HepG2 (cell line): ENCODE measurements at regions not wholly inside any gene's neighbourhood (a gene's known extent, or its start where the extent isn't known, plus 50 kb on each side); places are given as distances from the start of the nearest gene placed in this dataset.

ENCODE experiments used
- ARID2 ChIP-seq: sonication (generic); formaldehyde crosslinking; IDR thresholded peaks from 2 replicates; pipeline ENCODE4 v1.8.1; 2022; ENCODE audit warnings: mild to moderate bottlenecking, missing genetic modification reagents, borderline replicate concordance
- FOXC1 ChIP-seq: sonication (generic); formaldehyde crosslinking; IDR thresholded peaks from 2 replicates; pipeline ENCODE4 v1.8.0; 2022; ENCODE audit warnings: mild to moderate bottlenecking, missing genetic modification reagents, borderline replicate concordance
- MEIS2 ChIP-seq: sonication (generic); formaldehyde crosslinking; IDR thresholded peaks from 2 replicates; pipeline ENCODE4 v1.9.0; 2021; ENCODE audit warnings: mild to moderate bottlenecking, missing genetic modification reagents
- PAX8 ChIP-seq: sonication (generic); formaldehyde crosslinking; IDR thresholded peaks from 2 replicates; pipeline ENCODE4 v1.8.0; 2022; ENCODE audit warnings: mild to moderate bottlenecking, missing genetic modification reagents, borderline replicate concordance
- PHF5A ChIP-seq: IDR thresholded peaks from one replicate; pipeline ENCODE4 v1.6.1; 2018; ENCODE audit warnings: low read depth, missing genetic modification reagents; ENCODE audit not compliant: unreplicated experiment
- SYNCRIP ChIP-seq: fragments of 200-400 bp; formaldehyde crosslinking; IDR thresholded peaks from 2 replicates; pipeline ENCODE4 v1.6.1; 2018; ENCODE audit warnings: mild to moderate bottlenecking, low read depth, low read length; ENCODE audit not compliant: insufficient read depth
- TBL1XR1 ChIP-seq: fragments of 150-350 bp; IDR thresholded peaks from 2 replicates; pipeline ENCODE4 v1.6.1; 2014; ENCODE audit warnings: borderline replicate concordance, low read length; ENCODE audit not compliant: partially characterized antibody
- TCF12 ChIP-seq, 2 experiments: fragments of 450-650 bp in 1 of 2; sonication (generic) in 1 of 2; formaldehyde crosslinking in 1 of 2; IDR thresholded peaks; 2 replicates each; pipeline versions ENCODE4 v1.6.1 to v1.8.0; 2017 to 2022; ENCODE audit warnings: antibody characterized with exemption in 1 of 2, mild to moderate bottlenecking in 1 of 2, missing genetic modification reagents in 1 of 2, moderate library complexity in 1 of 2
- ZFP90 ChIP-seq: sonication (generic); formaldehyde crosslinking; IDR thresholded peaks from 2 replicates; pipeline ENCODE4 v1.8.0; 2022; ENCODE audit warnings: missing genetic modification reagents, mild to moderate bottlenecking, inconsistent platforms, borderline replicate concordance
- ZNF234 ChIP-seq: sonication (generic); formaldehyde crosslinking; conservative IDR thresholded peaks from 2 replicates; pipeline ENCODE4 v1.5.1; 2020; ENCODE audit warnings: mild to moderate bottlenecking, missing genetic modification reagents
- ZNF235 ChIP-seq: sonication (generic); formaldehyde crosslinking; IDR thresholded peaks from 2 replicates; pipeline ENCODE4 v1.8.1; 2023; ENCODE audit warnings: mild to moderate bottlenecking, missing genetic modification reagents, borderline replicate concordance
- ZNF546 ChIP-seq: sonication (generic); formaldehyde crosslinking; conservative IDR thresholded peaks from 2 replicates; pipeline ENCODE4 v1.8.1; 2023; ENCODE audit warnings: mild to moderate bottlenecking, missing genetic modification reagents
- ZNF577 ChIP-seq: sonication (generic); formaldehyde crosslinking; IDR thresholded peaks from 2 replicates; pipeline ENCODE4 v1.4.0; 2020; ENCODE audit warnings: mild to moderate bottlenecking, low read depth, missing genetic modification reagents, borderline replicate concordance
- ZNF589 ChIP-seq: sonication (generic); formaldehyde crosslinking; conservative IDR thresholded peaks from 2 replicates; pipeline ENCODE4 v1.8.0; 2022; ENCODE audit warnings: mild to moderate bottlenecking, moderate library complexity, missing genetic modification reagents
- ZNF670 ChIP-seq: sonication (generic); formaldehyde crosslinking; IDR thresholded peaks from 2 replicates; pipeline ENCODE4 v1.8.0; 2022; ENCODE audit warnings: mild to moderate bottlenecking, missing genetic modification reagents, borderline replicate concordance
- TF ChIP-seq, protein P1 (sequence below): sonication (generic); formaldehyde crosslinking; IDR thresholded peaks from 2 replicates; pipeline ENCODE4; 2020; ENCODE audit warnings: missing genetic modification reagents, mild to moderate bottlenecking, borderline replicate concordance
- TF ChIP-seq, protein P2 (sequence below), 2 experiments: fragments of 450-650 bp in 1 of 2; sonication (generic) in 1 of 2; formaldehyde crosslinking in 1 of 2; IDR thresholded peaks; 2 replicates each; pipeline versions ENCODE4 v1.6.1 to v1.8.0; 2016 to 2022; ENCODE audit warnings: antibody characterized with exemption in 1 of 2, mild to moderate bottlenecking in 1 of 2, missing genetic modification reagents in 1 of 2

DNA sequence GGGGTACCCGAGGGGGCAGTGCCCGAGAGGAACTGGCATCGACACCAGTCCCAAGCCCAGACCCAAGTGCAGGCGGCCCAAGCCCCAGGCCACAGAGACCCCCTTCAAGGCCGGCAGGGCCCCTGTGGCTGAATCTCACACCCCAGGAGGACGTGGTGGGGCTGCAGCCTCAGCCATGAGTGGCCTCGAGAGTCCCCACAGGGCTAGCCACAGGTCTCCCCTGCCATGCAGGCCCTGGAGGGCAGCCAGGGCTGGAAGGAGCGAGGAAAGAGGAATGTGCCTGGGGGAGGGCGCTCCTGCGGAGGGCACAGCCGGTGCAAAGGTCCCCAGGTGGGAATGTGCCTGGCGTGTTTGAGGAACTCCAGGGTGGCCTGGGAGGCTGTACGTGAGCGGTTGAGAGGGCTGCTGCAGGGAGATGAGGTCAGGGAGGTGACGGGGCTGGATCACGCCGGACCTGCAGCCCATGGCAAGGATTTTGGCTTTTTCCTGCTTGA, 86.1 kb downstream of the NCOR2 start (continued):
- TF ChIP-seq ZNF670 (CRISPR knock-in tag) = no peak
- no peak for TF ChIP-seq TBL1XR1
- no peak for TF ChIP-seq TCF12 (IDR thresholded peaks at IDR 0.05)
- TF ChIP-seq TCF12 (CRISPR knock-in tag; IDR thresholded peaks at IDR 0.05) = no peak
- no peak for TF ChIP-seq ZNF577 (CRISPR knock-in tag)
- TF ChIP-seq FOXC1 (CRISPR knock-in tag) = no peak
- no peak for TF ChIP-seq ZNF235 (CRISPR knock-in tag)
- TF ChIP-seq, protein P1, sequence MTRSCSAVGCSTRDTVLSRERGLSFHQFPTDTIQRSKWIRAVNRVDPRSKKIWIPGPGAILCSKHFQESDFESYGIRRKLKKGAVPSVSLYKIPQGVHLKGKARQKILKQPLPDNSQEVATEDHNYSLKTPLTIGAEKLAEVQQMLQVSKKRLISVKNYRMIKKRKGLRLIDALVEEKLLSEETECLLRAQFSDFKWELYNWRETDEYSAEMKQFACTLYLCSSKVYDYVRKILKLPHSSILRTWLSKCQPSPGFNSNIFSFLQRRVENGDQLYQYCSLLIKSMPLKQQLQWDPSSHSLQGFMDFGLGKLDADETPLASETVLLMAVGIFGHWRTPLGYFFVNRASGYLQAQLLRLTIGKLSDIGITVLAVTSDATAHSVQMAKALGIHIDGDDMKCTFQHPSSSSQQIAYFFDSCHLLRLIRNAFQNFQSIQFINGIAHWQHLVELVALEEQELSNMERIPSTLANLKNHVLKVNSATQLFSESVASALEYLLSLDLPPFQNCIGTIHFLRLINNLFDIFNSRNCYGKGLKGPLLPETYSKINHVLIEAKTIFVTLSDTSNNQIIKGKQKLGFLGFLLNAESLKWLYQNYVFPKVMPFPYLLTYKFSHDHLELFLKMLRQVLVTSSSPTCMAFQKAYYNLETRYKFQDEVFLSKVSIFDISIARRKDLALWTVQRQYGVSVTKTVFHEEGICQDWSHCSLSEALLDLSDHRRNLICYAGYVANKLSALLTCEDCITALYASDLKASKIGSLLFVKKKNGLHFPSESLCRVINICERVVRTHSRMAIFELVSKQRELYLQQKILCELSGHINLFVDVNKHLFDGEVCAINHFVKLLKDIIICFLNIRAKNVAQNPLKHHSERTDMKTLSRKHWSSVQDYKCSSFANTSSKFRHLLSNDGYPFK (CRISPR knock-in tag) = no peak
- no peak for TF ChIP-seq MEIS2 (CRISPR knock-in tag)
- no peak for TF ChIP-seq ZFP90 (CRISPR knock-in tag)
- TF ChIP-seq ARID2 (CRISPR knock-in tag) = no peak
- no peak for TF ChIP-seq PHF5A
- no peak for TF ChIP-seq ZNF589 (CRISPR knock-in tag)
- TF ChIP-seq PAX8 = no peak
- no peak for TF ChIP-seq ZNF546 (CRISPR knock-in tag)
- TF ChIP-seq, protein P2, sequence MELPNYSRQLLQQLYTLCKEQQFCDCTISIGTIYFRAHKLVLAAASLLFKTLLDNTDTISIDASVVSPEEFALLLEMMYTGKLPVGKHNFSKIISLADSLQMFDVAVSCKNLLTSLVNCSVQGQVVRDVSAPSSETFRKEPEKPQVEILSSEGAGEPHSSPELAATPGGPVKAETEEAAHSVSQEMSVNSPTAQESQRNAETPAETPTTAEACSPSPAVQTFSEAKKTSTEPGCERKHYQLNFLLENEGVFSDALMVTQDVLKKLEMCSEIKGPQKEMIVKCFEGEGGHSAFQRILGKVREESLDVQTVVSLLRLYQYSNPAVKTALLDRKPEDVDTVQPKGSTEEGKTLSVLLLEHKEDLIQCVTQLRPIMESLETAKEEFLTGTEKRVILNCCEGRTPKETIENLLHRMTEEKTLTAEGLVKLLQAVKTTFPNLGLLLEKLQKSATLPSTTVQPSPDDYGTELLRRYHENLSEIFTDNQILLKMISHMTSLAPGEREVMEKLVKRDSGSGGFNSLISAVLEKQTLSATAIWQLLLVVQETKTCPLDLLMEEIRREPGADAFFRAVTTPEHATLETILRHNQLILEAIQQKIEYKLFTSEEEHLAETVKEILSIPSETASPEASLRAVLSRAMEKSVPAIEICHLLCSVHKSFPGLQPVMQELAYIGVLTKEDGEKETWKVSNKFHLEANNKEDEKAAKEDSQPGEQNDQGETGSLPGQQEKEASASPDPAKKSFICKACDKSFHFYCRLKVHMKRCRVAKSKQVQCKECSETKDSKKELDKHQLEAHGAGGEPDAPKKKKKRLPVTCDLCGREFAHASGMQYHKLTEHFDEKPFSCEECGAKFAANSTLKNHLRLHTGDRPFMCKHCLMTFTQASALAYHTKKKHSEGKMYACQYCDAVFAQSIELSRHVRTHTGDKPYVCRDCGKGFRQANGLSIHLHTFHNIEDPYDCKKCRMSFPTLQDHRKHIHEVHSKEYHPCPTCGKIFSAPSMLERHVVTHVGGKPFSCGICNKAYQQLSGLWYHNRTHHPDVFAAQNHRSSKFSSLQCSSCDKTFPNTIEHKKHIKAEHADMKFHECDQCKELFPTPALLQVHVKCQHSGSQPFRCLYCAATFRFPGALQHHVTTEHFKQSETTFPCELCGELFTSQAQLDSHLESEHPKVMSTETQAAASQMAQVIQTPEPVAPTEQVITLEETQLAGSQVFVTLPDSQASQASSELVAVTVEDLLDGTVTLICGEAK (IDR thresholded peaks at IDR 0.05) = no peak
- TF ChIP-seq, protein P2 (CRISPR knock-in tag; IDR thresholded peaks at IDR 0.05) = no peak
- no peak for TF ChIP-seq SYNCRIP
- TF ChIP-seq ZNF234 = no peak
